NK-92 treated with Interleukin-12 subunit alpha and Interleukin-12 subunit beta, amount 100 ng/mL, for 24 hours (cell line): ENCODE measurements at regions not wholly inside any gene's neighbourhood (a gene's known extent, or its start where the extent isn't known, plus 50 kb on each side); places are given as distances from the start of the nearest gene placed in this dataset.
"Not testable (repeated sequence)": the region's sequence is repeated elsewhere in the genome, so short reads cannot be mapped to it uniquely, and the experiment has no call there.

Experiments
- DNase-seq: peaks from one replicate; lab custom pipeline; 2025; lab: John Stamatoyannopoulos, UW

DNA sequence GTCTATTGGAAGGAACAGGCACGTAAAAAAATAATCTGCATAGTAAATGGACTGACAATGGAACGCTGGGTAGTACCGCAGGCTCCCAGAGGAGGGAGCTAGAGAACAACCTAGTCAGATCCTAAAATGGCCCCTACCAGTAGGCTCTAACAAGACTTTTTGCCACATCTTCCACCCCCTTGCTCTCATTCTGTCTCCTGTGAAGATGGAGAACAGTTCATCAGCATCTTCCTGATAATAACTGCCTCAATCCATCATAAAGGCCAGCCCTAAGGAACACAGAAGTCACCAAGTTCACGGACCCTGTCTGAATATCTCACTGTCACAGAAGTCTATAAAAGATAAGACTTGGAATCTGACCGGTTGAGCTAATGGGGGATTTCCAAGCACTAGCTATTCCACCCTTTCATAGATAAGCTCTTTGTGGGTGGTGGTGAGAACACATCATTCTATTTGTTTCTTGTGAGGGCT, 133.4 kb downstream of the SLC1A3 start:
- DNase-seq, result peak; percentile 5

DNA sequence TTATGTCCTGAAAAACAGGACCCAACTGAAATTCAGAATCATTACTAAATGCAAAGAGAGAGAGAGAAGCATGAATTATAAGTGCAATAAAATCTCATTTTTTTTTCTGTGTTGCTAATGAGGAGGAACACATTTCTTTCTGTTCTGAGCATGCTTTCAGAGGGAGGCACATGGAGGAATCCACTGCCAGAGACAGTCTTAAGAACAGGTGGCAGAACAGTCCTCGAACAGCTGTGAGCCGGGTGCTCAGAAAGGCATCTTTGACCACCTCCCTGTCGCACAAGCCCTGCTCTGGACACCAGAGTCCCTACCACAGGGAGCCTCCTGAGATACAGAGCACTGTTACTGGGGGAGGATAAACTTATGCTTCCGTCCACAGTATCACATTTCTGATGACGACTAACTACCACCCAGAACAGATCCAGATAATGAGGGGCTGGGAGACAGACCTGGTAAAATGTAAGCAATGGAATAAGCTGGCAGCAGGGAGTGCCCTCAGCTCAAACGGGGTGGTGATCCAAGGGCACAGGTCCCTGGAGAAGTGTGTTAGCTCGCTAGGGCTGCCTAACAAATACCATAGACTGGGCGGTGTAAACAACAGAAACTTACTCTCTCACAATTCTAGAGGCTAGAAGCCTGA, 134.0 kb downstream of the SLC1A3 start:
- DNase-seq, result no peak

DNA sequence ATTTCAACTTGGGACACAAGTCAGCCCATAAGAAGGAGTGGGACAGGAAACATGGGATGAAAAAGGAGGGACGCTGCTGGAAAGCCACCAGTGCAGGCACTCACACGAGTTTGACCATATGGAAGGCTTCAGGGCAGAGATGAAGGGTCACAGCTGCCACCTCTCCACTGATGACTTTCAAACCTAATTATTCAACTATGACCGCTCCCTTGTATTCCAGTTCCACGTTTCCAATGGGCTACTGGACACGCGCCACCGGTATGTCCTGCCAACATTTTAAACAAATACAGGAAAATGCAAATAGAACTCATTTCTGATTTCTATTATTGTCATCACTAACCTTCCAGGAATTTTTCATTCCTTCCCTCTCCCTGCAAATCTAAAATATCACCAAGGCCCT, 134.7 kb downstream of the SLC1A3 start:
- DNase-seq, result no peak

DNA sequence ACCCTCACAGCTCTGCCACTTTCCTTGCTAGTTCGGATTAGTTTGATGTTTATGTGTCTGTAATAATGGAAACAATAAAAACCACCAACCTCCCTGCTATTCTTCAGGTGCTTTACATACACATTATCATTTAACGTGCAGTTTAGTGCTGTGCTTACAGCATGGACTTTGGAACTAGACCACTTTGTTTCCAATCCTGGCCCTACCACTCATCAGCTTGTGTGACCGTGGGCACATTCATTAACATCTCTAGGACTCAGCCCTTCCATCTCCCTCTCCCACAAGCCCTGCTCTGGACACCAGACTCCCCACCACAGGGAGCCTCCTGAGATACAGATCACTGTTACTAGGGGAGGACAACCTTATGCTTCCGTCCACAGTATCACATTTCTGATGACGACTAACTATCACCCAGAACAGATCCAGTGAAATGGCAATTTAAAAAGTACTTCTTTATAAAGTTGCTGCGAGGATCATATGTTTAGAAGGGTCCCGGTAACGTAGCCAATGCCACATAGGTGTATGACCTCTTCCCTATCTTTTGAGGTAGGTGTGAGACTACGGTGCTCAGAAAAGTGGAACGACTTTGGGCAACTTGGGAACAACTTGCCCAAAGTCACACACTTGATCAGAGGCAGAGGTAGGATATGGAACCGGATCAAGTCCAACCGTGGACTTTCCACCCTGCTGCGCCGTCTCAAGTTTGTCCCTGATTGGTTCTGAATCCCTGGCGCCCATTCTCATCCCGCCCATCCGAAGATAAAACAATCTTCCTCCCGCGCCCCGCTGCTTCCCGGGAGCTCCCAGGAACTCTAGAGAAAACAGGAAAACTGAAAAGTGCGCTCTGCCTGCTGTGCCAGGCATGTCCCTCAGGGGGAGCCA, 132.4 kb upstream of the NIPBL start:
- no peak for DNase-seq

DNA sequence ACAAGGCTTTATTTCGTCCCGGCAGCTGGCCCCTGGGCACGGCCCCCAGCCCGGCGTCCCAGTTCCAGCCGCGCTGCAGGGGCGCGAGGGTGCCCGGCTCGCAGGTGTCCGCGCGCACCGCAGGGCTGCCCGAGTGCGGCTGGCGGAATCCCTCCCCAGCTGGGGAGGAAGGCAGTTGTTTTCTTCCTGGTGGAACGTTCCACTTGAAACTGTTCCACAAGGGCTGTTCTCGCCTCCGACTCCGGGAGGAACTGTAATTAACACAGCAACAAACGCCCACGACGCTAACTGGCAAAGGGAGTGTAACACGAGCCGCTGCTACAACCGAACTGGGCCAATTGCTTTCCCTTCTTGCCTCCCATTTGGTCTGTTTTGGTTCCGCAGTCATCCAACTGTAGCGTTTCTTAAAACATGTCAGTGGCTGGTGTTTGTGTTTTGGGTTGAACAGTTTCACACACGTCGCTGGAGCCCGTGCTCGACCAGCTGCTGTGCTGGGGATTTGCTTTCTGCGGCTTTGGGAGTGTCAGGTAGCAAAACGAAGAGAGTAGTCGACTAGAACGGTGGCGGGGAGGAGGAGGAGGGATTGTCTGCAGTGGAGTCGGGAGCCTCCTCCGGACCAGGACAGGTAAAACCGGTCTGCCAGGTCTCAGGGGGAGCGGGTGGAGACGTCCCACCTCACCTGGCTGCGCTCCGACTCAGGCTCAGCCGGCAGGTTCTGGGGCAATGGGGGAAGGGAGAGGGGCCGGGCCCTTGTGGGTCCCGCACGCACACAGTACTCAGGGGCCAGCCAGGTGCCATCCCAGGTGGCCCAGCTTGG, 131.6 kb upstream of the NIPBL start:
- no peak for DNase-seq

DNA sequence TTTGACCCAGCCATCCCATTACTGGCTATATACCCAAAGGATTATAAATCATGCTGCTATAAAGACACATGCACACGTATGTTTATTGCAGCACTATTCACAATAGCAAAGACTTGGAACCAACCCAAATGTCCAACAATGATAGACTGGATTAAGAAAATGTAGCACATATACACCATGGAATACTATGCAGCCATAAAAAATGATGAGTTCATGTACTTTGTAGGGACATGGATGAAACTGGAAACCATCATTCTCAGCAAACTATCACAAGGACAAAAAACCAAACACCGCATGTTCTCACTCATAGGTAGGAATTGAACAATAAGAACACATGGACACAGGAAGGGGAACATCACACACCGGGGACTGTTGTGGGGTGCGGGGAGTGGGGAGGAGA, 128.8 kb upstream of the NIPBL start:
- DNase-seq, result not testable (repeated sequence)

DNA sequence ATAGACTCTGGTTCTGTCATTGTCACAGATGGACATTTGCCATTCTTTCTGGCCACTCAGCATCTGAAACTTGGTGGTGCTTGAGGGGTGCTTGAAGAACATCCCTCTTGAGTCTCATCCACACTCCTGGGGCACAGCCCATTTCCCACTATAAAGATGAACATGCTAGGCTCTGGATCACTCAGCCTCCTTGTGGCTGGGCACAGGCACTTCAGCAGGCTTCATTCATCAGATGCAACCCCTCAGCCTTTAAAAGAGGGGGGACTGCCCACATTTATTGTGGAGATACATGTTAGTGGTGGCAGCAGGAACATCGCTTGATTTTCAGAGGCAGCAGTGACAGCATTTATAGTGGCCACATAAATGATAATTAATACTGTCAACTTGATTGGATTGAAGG, 124.7 kb upstream of the NIPBL start:
- no peak for DNase-seq

DNA sequence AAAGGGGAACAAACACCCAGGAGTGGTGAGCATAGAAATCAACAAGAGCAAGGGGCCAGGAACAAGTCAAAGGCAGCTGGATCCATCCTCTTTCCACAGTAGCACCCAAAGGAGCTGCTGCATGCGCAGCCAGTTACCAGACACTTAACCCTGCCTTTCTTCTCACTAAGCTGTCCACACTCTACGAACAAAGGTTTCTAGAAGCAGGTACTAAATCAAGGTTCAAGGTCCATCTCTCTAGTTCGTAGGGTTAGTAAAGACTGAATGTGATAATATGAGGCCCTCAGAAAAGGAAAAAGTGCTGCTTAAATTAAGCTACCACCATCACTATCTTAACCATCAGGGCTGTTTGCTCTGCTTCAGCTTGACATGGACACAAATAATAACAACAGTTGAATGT, 121.2 kb upstream of the NIPBL start:
- no peak for DNase-seq

DNA sequence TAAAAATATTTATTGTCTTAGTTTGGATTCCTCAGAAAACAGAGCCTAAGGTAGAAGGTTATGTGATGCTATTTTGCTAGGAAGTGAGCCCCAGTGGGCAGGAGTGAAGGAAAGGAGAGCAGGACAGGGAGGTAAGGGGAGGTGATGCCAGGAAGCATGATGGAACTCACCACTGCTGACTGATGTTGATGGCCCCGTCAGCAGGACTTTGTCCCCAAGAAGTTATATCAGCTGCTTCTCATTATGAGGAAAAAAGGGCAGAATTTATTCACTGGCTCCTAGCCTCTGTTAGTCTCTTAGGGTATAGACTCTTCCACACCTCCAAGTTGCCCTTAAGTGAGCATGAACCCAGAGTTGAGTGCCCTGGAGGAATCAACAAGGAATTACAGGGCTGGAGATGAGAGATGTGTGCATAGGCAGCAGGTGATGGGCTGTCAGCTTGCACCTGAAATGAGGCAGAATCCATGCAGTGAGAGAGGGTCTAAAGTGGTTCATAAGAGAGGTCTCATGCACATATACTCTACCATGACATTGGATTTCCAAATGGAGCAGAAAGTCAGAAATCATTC, 120.6 kb upstream of the NIPBL start:
- DNase-seq, result no peak

DNA sequence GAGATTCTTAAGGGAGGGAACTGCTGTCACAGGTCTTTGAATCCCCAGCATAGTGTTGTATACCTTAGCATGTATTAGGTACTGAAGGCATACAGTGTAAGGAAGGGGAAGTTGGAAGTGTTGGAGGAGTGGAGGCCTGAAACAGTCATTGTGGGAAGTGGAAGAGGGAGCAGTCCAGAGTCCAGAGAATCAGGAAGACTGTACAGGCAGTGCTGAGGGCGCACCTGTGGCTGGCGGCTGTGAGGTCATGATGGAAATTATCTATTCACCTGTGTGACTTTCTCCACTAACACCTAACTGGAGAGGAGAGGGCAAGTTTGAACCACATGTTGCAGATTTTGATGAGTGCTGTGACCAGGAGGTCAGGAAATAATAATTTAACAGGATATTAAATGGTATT, 119.7 kb upstream of the NIPBL start:
- DNase-seq, result no peak

DNA sequence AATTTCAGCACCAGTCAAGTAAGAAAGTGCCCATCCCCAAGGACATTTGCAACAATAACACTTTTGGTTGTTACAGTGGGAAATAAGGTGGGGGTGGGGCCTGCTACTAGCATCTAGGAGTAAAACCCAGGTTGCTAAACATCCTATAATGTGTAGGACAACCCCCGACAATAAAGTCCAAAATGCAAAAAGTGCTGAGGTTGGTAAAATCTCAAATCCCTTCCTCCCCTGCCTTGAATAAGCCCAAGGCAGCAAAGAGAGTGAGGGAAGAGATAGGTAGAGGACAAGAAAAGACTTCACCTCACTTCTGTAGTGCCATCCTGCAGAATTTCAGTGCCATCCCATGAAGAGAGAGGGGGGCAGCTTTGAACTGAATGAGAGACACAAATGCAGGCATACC, 117.5 kb upstream of the NIPBL start:
- no peak for DNase-seq

DNA sequence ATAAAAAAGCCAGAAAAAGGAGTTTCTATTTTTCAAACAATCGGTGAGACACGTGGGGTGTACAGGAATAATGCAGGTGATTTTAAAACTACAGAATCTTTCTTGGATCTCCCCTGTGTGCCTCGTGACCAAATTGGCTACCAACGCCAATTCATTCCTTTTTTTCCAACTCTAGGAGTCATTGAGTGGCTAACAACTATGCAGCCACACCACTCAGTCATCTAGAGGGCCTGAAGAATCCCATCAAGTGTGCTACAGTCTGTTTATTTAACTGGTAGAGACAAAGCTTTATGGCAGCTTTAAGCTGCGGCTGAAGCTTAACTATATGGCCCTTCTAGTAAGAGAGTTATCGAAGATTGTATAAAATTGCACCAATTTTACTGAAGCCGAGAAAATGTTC, 113.1 kb upstream of the NIPBL start:
- no peak for DNase-seq

DNA sequence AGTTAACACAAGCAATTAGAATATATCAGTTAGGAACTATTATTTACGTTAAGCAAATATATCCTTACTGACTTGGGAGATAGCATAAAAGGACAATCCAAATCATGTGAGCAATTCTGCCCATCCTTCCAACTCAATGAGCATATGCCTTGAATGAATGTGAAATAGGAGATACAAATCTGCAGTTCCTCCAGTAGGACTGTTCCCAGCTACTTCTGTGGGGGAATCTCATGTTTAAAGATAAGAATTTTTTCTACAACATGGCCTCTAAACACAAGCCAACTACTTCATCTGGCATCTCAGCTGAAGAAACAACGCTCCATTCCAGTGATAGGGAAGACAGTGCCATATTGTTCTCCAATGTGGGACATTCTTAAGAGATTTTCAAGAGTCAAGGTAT, 110.7 kb upstream of the NIPBL start:
- no peak for DNase-seq

DNA sequence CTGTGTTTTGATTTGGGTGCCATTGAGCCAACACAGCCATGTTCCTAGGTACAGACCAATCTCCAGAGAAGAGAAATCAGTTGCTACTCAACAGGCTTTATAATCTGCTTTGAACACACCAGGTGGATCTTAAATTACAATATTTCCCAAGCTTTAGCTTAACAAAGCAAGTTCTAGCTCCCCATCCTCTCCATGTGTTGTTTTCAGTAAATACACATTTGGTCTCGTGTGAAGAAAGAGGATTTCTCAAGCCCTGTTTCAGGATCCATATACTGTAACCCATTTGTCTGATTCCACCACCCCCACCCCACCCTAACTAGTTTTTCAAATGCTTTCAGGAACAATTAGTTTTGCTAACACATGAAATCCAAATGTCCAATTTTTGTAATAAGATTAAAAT, 109.6 kb upstream of the NIPBL start:
- no peak for DNase-seq

DNA sequence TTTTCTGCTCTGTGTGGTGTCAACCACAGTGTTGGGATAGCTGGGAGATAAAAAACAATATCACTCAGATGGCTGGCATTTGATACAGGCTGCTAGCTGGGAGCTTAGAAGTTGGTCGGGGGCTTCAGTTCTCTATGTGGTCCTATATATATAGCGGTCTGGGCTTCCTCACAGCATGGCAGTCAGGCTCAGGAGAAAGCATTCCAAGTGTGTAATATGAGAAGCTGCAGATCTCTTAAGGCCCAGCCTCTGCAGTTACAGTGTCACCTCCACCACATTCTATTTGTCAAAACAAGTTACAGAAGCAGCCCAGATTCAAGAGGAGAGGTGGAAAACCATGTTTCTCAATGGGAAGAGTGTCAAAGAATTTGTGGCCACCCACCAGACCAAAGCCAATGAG, 108.1 kb upstream of the NIPBL start:
- DNase-seq, result no peak

DNA sequence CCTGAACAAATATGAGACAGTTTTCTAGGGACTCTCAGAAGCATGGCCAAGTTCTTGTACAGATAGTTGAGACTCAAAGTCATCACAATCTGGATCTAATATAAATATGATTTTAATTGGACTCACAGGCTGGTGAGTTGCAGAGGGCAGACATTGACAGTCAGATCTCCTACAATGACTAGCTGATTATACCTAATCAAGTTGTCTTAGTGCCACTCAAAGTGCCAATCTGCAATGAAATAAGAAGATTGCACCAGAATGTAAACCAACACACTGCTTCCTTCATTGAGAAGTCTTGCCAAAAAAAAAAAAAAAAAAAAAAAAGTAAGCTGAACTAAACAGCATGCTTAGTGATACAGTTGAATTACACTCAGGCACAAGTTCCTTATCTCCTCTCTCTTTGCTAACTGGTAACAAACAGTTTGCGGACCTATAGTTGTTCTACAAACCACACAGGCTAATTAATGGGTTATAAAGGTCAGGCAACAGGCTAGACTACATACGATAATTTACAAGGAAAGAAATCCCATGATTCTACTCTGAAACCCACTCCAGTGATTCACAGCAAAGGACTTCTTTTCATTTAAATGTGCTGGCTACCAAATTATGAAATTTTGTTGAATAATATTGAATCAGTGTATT, 107.3 kb upstream of the NIPBL start:
- DNase-seq, result no peak

DNA sequence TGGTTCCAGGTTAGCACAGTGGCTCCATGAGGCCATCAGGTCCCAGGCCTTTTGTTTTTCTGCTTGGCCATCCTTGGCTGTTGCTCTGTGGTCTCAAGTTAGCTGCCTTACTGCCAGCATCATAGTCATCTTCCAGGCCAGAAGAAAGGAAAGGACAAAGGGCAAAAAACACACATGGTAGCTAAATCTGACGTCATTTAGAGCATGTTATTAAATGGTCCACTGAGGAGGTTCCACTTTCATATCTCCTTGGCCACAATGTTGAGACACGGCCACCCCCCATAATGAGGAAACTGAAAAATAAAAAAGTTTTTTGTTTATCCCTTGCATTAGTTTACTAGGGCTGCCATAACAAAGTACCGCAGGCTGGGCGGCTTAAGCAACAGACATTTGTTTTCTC, 106.4 kb upstream of the NIPBL start:
- no peak for DNase-seq

DNA sequence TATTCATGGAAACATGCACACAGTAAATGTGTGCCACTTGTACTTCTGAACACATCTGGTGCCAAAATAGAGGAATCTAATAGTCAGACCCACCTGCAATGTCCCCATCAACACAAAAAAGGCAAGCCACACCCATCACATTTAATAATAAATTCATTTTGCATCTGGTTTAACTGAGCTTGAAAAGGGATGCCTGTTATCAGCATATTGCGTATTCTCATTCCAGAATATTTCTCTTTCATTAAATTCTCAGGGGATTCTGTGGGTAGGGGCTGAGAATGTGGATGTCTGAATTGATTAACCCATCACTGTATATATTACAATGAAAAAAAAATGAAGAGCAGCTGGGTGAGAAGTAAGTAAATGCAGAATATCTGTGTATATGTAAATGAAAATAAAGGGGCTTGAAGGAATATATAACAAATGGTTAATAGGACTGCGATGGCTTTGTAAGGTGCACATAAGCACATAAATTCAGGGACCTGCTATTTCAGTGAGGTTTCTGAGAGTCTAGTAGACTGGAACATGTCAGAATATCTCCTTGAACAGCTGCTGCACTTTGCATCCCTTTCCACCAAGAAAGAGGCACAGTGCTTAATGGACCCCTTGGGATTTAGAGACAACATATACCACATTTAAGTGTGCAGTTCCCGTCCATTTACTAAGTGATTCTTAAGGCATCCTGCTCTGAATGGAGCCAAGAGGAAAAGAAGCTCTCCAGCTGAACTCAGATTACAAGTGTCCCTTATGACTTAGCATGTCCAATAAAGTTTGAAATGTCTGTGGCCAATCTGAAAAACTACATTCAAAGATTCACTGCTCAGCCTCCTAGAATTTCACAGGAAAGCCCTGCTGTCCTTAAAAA, 104.1 kb upstream of the NIPBL start:
- DNase-seq, result no peak

DNA sequence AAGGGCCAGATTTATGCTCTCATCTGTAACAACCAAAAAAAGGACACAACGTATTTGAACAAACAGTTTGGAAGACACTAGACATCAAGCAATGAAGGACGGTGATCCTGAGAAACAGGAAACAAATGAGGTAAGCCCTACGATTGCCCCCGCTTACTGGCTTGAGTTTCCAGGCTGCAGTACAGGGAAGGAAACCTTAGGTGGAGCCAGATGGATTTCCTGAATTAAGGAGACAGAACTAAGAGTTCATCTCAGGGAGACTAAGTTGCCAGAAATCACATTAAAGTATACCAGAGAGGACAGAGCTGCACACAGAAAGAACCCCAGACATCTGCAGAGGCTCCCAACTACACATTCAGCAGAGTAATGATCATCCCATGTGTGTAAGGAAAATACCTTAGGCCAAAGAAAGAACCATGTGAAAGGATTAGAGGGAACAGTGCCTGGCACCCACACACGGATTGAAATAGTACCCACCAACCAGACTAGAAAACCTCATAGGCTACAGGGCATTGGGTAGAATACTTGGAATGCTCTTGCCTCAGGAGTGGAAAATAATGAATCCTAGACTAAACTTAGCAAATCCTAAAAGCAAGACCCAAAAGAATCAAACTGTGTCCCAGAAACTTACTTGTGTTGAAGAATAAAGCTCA, 99.3 kb upstream of the NIPBL start:
- DNase-seq, result no peak

DNA sequence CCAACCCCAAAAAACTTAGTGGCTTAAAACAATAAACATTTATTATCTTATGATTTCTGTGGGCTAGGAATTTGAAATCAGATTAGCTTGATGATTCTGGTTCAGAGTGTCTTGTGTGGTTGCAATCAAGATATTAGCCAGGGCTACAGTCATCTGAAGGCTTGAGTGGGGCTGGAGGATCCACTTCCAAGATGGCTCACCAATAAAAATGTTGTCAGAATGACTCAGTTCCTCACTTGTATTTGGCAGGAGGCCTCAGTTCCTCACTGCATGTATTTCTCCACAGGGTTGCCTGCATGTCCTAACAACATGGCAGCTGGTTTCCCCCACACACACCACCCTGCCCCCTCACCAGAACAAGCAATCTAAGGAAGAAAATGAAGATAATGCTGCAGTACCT, 98.2 kb upstream of the NIPBL start:
- no peak for DNase-seq
